HG02981 (cell line): ENCODE measurements at regions not wholly inside any gene's neighbourhood (a gene's known extent, or its start where the extent isn't known, plus 50 kb on each side); places are given as distances from the start of the nearest gene placed in this dataset.

Experiments used
- ATAC-seq: cut with Tn5 transposase; IDR thresholded peaks from one replicate; pipeline ENCODE4 v1.9.1; 2021; ENCODE audit warnings: mild to moderate bottlenecking, moderate library complexity; ENCODE audit not compliant: unreplicated experiment

DNA sequence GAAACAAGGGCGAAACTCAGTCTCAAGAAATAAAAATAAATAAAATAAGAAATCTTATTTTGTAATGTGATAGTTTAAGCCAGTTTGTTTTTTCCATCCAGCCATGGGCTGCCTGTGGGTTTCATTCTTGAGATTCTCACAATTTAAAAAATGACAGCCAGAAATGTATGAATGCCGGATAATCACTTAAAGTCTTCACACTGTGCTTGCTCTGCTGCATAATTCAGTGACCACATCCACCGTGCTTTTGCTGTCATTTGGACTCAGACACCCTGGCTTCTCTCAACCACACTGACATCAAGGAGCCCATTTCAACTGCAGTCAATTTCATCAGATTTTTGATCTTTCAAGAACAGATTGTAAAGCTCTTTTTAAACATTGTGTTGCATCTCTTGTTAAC is 61.0 kb upstream of the DAPK1 start:
- no peak for ATAC-seq

DNA sequence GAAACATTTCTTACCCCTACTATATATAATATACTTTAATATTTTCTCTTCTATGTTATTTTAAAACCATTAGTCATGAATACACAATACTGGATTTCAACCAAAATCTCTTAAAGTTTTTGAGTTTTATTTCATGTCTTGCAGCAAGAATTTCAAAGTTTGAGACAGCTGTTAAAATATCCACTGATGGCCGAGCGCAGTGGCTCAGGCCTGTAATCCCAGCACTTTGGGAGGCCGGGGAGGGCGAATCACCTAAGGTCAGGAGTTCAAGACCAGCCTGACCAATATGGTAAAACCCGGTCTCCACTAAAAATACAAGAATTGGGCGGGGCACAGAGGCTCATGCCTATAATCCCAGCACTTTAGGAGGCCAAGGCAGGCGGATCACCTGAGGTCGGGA is 59.7 kb upstream of the DAPK1 start:
- ATAC-seq: no peak

DNA sequence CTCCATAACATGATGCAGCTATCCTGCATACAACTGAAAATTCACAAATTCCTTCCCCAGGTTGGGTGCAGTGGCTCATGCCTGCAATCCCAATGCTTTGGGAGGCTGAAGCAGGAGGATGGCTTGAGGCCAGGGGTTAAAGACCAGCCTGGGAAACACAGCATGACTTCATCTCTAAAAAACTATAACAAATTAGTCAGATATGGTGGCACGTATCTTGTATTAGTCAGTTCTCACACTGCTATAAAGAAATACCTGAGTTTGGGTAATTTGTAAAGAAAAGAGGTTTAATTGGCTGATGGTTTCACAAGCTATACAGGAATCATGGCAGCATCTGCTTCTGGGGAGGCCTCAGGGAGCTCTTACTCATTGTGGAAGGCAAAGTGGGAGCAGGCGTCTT is 56.4 kb upstream of the DAPK1 start:
- ATAC-seq: no peak

DNA sequence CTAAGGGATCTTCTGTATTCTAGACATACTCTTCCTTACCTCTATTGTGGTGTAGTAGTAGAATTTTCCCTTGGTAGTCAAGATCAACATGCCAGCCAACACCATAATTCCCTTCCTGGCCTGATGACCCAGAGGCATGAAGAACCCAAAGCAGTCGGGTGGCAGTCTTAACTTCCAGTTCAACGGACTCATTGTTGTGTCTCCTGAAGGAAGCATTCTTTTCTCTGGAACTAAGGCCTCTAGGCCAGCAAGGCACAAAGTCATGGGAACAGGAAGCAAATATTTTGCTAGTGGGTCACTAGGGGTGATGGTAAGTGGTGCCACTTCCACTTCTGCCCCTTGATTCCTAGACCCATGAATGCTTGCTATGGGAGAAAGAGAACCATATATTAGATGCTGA is 55.2 kb upstream of the DAPK1 start:
- no peak for ATAC-seq

DNA sequence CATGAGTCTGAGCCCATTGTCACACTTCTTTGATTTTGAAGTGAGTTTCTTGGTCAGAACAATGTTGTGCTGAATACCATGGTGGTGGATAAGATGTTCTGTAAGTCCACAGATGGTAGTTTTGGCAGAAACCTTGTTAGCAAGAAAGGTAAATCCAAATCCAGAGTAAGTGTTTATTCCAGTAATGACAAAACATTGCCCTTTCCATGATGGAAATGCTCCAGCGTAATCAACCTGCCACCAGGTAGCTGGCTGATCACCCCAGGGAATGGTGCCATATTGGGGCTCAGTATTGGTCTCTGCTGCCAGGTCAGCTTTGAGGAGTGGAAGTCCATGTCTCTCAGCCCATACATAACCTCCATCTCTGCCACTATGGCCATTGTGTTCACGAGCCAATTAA is 54.7 kb upstream of the DAPK1 start:
- no peak for ATAC-seq

DNA sequence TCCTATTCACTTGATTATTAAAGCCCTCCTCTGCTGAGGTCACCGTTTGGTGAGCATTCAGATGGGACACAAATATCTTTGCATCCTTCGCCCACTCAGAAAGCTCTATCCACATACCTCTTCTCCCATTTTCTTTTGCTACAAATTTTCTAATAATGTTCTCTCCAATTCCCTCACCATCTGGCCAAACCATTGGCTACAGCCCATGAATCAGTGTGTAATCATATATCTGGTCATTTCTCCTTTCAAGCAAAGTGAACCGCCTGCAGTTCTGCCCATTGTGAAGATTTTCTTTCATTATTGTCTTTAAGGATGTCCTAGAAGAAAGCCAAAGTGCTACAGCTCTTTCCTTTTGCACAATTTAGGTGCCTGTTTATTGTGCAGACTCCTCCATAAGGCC is 54.2 kb upstream of the DAPK1 start:
- ATAC-seq: no peak

DNA sequence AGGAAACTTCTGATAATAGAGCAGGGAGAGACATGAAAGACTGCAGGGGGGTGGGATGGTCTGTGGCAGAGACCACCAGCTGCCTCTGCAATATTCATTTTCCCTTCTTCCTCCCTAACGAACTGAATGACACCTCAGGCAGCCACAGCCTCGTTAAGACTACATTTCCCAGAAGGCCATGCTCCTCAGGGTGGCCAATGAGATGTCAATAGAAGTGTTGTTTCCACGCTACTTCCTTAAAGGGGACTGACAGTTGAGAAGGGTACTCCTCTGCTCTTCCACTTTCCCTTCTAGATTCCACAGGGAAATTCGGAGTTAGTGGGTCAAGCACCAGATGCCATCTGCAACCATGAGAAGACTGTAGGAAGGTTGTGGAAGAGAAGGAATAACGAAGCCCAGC is 52.0 kb upstream of the DAPK1 start:
- peak; percentile 93 for ATAC-seq

DNA sequence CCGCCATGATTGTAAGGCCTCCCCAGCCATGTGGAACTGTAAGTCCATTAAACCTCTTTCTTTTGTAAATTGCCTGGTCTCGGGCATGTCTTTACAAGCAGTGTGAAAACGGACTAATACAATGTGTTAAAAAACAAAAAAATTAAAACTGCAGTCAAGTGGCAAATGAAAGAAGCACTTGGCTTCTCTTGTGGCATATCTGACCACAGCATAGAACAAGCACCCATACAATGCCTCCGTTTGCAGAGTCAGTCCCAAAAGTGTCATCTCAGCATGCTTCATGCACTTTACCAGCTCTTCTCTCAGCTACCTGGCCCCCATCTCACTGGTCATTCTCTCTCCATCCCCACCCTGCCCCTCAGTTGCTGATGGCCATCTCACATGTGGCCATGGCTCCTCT is 51.1 kb upstream of the DAPK1 start:
- ATAC-seq: no peak

DNA sequence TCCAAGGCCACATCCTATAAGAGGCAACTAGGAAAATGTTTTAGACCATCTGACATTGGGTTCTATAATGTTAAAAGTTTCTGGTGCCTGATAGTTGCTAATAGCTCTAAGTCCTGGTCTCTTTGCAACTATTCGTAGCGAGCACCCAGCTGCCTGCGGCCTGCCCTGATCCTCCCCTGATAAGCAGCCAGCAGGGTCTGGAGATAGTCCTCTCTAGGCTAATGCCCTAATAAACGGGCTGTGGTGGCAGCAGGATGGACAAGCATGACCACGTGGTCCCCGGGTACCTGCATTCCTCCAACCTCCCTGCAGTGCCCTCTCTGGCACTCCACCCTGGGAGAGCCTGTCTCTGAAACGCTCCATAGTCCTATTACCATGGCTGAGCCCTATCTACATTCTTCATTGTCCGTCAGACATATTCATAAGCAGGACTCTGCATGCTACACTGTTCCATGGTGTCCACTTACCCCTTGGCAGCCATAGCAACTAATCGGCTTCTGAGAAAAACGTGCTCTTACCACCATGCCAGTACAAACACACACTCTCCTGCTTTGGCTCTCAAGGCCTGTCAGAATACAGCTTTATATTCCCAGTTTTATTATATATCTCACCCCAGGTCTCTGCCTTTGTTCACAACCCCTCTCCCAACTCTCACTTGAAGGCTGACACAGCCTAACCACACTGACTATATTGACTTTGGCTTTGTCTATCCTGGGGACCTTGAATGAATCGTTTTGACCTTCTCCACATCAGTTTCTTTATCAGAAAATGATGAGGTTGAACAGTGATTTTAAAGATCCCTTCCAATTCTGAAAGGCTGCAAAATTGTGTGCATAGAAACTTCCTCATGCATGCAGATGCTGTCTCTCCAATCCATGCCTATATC is 49.9 kb upstream of the DAPK1 start:
- ATAC-seq: no peak
